KMS-11 (cell line): ENCODE measurements at regions not wholly inside any gene's neighbourhood (a gene's known extent, or its start where the extent isn't known, plus 50 kb on each side); places are given as distances from the start of the nearest gene placed in this dataset.
A peak's percentile ranks its signal among the peaks of the same experiment; 100 is the strongest.

Experiments used
- H2AFZ ChIP-seq: fragments of 200-600 bp; sonication (generic); 2 replicates; pipeline ENCODE4 v1.6.1; 2016; ENCODE audit warnings: antibody characterized with exemption, mixed run types, low read depth
- H3K27ac ChIP-seq: fragments of 200-600 bp; sonication (generic); 2 replicates; pipeline ENCODE4 v1.6.1; 2016; ENCODE audit warnings: mild to moderate bottlenecking, mixed run types
- H3K27me3 ChIP-seq: fragments of 200-600 bp; sonication (generic); 2 replicates; pipeline ENCODE4 v1.6.1; 2017; ENCODE audit warnings: mild to moderate bottlenecking, low read depth, mixed run types, moderate library complexity; ENCODE audit not compliant: insufficient read depth
- H3K36me3 ChIP-seq: fragments of 200-600 bp; sonication (generic); 2 replicates; pipeline ENCODE4 v1.6.1; 2017; ENCODE audit warnings: mild to moderate bottlenecking, mixed run types; ENCODE audit not compliant: insufficient read depth
- H3K4me1 ChIP-seq: fragments of 200-600 bp; sonication (generic); 2 replicates; pipeline ENCODE4 v1.6.1; 2016; ENCODE audit warnings: mild to moderate bottlenecking, low read depth, mixed run types; ENCODE audit not compliant: poor library complexity, severe bottlenecking
- H3K4me2 ChIP-seq: fragments of 200-600 bp; sonication (generic); 2 replicates; pipeline ENCODE4 v1.7.0; 2016; ENCODE audit warnings: mild to moderate bottlenecking, mixed run types
- H3K4me3 ChIP-seq: fragments of 200-600 bp; sonication (generic); IDR thresholded peaks from 2 replicates; pipeline ENCODE4 v1.6.1; 2017; ENCODE audit warnings: low read depth, low read length, mixed read lengths; ENCODE audit not compliant: insufficient read depth
- H3K79me2 ChIP-seq: fragments of 200-600 bp; sonication (generic); 2 replicates; pipeline ENCODE4 v1.6.1; 2016; ENCODE audit warnings: low read depth, mixed run types; ENCODE audit not compliant: insufficient read depth
- H3K9ac ChIP-seq: fragments of 200-600 bp; sonication (generic); 2 replicates; pipeline ENCODE4 v1.6.1; 2016; ENCODE audit warnings: mild to moderate bottlenecking, mixed run types
- H4K20me1 ChIP-seq: fragments of 200-600 bp; sonication (generic); 2 replicates; pipeline ENCODE4 v1.6.1; 2016; ENCODE audit warnings: mild to moderate bottlenecking, mixed run types; ENCODE audit not compliant: insufficient read depth
- TF ChIP-seq, protein P1 (sequence below): fragments of 200-600 bp; sonication (generic); conservative IDR thresholded peaks from 2 replicates; pipeline ENCODE4 v1.6.1; 2017; ENCODE audit warnings: low read depth, mild to moderate bottlenecking, antibody characterized with exemption, low read length, moderate library complexity, mixed read lengths

DNA sequence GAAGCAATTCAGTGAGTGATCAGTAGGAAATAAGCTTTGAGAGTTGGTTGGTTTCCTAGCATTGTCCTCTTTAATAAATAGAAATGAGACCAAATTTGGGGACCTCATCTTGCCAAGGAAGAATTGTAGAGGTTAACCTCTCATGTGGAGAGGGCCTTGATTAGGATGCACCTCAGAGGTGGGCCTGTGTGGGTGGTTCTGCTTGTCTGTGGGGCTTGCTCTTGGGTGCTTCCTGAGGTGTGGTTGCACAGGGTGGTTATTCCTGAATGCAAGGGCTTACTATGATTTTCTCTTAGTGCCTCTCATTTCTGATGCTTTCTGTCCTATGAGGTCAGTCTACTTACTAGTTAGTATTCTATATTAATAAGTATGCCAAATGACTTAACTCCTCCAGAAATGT is 89.6 kb upstream of the MGAT5 start:
- Histone ChIP-seq H3K4me3 (no peak overlapping the region), H3K27ac (no peak overlapping the region), H2AFZ (no peak overlapping the region), H3K79me2 (peaks cover 92% of the 10 kb centered on the region), H3K36me3 (no peaks in the 10 kb centered on the region), H3K9ac (no peak overlapping the region), H3K4me2 (no peak overlapping the region), H3K27me3 (no peaks in the 10 kb centered on the region), H4K20me1 (no peaks in the 10 kb centered on the region), H3K4me1 (peaks cover 84% of the 10 kb centered on the region)
- TF ChIP-seq, protein P1, sequence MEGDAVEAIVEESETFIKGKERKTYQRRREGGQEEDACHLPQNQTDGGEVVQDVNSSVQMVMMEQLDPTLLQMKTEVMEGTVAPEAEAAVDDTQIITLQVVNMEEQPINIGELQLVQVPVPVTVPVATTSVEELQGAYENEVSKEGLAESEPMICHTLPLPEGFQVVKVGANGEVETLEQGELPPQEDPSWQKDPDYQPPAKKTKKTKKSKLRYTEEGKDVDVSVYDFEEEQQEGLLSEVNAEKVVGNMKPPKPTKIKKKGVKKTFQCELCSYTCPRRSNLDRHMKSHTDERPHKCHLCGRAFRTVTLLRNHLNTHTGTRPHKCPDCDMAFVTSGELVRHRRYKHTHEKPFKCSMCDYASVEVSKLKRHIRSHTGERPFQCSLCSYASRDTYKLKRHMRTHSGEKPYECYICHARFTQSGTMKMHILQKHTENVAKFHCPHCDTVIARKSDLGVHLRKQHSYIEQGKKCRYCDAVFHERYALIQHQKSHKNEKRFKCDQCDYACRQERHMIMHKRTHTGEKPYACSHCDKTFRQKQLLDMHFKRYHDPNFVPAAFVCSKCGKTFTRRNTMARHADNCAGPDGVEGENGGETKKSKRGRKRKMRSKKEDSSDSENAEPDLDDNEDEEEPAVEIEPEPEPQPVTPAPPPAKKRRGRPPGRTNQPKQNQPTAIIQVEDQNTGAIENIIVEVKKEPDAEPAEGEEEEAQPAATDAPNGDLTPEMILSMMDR = no peak

DNA sequence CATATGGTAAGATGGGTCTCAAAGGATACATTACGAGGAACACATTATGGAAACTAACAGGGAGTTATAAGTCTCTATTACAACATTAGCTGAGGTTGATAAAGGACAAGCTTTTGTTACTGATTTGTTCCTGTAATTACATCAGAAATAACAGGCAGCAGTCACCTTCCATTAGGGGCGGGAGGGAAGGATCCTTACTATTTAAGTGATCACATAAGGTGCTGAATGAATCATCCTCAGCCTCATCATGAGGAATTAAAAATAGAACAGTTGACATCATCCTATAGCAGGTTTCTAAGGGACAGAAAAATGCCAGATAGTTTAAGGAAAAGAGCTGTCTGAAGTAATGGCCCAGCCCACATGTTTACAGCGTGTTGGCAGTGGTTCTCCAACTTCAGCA is 86.9 kb upstream of the MGAT5 start:
- no peaks in the 10 kb centered on the region for H3K36me3 ChIP-seq
- H3K4me2 ChIP-seq = peak overlapping the region; percentile 21; the same call in 1 of the 2 replicates
- H3K27ac ChIP-seq = no peak overlapping the region
- H3K9ac ChIP-seq = no peak overlapping the region
- peaks cover 88% of the 10 kb centered on the region for H3K79me2 ChIP-seq
- peaks cover 90% of the 10 kb centered on the region for H3K4me1 ChIP-seq
- H3K27me3 ChIP-seq = no peaks in the 10 kb centered on the region
- no peak overlapping the region for H3K4me3 ChIP-seq
- H2AFZ ChIP-seq = no peak overlapping the region
- no peaks in the 10 kb centered on the region for H4K20me1 ChIP-seq
- TF ChIP-seq, protein P1 = no peak

DNA sequence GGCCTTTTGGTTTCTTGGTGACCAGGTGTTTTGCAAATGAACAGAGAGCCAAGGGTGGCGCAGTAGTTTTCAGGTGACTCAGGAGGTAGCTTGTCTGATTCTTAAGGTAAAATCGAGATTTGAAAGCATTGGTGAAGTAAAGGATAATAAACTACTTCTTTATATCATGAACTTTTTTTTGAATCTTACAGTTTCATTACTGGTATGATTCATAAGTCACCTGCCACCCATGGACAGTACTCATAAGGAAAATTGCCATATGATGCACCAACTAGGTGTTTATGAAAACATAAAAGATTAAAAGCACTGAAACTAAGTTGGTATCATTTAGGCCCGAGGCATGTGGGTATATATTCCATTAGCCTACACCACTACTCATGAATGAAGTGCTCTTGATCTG is 84.1 kb upstream of the MGAT5 start:
- Histone ChIP-seq H4K20me1 (no peaks in the 10 kb centered on the region), H3K4me1 (peaks cover 94% of the 10 kb centered on the region), H3K27me3 (no peaks in the 10 kb centered on the region), H3K27ac (peak overlapping the region; percentile 89), H3K36me3 (no peaks in the 10 kb centered on the region), H3K79me2 (peaks cover 90% of the 10 kb centered on the region), H2AFZ (no peak overlapping the region), H3K4me2 (peak overlapping the region; percentile 72), H3K9ac (peak overlapping the region; percentile 8; the same call in 1 of the 2 replicates), H3K4me3 (no peak overlapping the region)
- TF ChIP-seq, protein P1 = no peak

DNA sequence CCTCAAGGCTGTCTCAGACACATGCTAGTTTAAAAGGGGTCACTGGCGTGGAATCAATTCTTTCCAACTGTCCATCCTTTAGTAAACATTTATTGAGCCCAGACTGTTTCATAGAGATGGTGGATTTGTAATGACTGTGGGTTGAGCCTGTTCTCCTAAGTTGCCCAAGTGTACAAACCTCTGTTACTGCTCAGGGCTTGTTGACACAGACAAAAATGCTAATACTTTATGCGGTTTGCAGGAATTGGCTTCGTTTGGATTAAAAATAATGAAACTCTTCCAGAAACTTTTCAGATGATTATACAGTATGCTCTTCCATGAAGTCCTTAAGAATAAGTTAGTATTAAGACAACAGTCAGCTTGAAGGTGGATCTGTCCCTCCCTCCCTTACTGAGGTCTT is 83.6 kb upstream of the MGAT5 start:
- Histone ChIP-seq H3K4me2 (peak overlapping the region; percentile 72), H3K79me2 (peaks cover 90% of the 10 kb centered on the region), H2AFZ (no peak overlapping the region), H3K27ac (peak overlapping the region; percentile 89), H3K4me1 (peaks cover 95% of the 10 kb centered on the region), H3K36me3 (no peaks in the 10 kb centered on the region), H3K27me3 (no peaks in the 10 kb centered on the region), H4K20me1 (no peaks in the 10 kb centered on the region), H3K9ac (peak overlapping the region; percentile 49; the same call in 1 of the 2 replicates), H3K4me3 (no peak overlapping the region)
- TF ChIP-seq, protein P1 = no peak

DNA sequence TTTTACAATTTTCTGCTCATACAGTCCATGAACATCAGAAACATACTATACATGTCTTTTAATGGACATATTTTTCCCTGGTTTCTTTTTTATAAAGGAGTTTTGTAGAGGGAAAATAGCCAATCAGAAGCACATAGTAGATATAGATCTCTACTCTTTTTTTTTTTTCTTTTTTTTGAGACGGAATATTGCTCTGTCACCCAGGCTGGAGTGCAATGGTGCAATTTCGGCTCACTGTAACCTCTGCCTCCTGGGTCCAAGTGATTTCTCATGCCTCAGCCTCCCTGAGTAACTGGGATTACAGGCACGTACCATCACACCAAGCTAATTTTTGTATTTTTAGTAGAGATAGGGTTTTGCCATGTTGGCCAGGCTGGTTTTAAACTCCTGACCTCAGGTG is 83.2 kb upstream of the MGAT5 start:
- Histone ChIP-seq H2AFZ (no peak overlapping the region), H3K79me2 (peaks cover 90% of the 10 kb centered on the region), H3K27me3 (no peaks in the 10 kb centered on the region), H3K36me3 (no peaks in the 10 kb centered on the region), H4K20me1 (no peaks in the 10 kb centered on the region), H3K4me1 (peaks cover 96% of the 10 kb centered on the region), H3K27ac (peak overlapping the region; percentile 89), H3K9ac (peak overlapping the region; percentile 49; the same call in 1 of the 2 replicates), H3K4me3 (no peak overlapping the region), H3K4me2 (peak overlapping the region; percentile 72; the same call in 1 of the 2 replicates)
- TF ChIP-seq, protein P1 = no peak
